M059J (cell line): ENCODE measurements at regions not wholly inside any gene's neighbourhood (a gene's known extent, or its start where the extent isn't known, plus 50 kb on each side); places are given as distances from the start of the nearest gene placed in this dataset.
"Not testable (repeated sequence)": the region's sequence is repeated elsewhere in the genome, so short reads cannot be mapped to it uniquely, and the experiment has no call there.

ENCODE experiments used
- DNase-seq: peaks from one replicate; pipeline ENCODE4 v3.0.0-alpha.2; 2012; ENCODE audit warnings: low read depth

DNA sequence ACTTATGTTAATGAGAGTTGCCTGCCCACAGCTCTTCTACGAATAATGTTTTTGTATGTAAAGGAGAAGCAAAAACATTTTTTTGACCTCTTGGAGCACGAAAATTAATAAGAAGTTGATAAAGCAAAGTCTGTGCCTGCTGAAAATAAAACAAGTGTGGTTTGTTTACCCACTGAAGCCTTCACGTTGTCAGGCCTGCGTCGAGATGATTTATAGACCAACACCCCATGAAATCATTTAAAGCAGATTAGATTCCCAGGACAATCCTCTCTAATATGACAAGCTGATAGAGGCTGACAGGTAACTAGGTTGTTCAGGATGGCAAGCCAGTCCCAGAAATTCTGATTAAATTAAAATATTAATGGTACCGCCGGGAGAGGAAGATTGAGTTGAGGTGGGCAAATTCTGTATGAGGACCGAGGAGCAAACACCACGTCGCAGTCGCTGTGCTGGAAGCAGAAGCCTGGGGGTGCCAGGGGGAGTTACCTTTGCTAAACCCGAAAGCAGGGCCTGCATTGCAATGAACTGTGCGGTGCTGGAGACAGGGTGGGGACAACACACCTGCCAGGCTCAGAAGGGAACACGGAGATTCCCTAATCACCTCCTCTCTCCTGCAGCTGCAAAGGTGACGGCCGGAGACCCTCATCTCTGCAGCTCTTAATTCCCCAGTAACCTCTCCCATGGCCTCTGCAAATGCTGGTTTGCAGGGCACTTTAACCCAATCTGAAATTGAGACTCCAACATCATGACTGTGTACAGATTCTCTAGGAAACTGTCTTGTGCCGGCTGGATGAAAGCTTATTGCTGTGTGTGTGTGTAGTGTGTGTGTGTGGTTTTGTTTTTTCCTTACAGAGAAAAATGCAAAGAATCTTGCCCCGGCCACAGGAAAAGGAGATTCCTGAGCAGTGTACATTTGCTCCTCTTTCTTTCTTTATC is 2805.9 kb downstream of the RPIA start:
- DNase-seq, result not testable (repeated sequence)

DNA sequence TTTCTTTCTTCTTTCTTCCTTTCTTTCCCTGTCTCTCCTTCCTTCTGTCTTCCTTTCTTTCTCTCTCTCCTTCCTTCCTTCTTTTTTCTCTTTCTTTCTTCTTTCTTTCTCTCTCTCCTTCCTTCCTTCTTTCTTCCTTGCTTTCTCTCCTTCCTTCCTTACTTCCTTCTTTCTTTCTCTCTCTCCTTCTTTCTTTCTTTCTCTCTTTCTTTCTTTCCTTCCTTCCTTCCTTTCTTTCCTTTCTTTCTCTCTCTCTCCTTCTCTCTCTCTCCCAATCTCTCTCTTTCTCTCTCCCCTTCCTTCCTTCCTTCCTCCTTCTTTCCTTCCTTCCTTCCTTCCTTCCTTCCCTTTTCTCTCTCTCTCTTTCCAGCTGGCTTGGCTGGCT is 2806.6 kb downstream of the RPIA start:
- DNase-seq, result not testable (repeated sequence)

DNA sequence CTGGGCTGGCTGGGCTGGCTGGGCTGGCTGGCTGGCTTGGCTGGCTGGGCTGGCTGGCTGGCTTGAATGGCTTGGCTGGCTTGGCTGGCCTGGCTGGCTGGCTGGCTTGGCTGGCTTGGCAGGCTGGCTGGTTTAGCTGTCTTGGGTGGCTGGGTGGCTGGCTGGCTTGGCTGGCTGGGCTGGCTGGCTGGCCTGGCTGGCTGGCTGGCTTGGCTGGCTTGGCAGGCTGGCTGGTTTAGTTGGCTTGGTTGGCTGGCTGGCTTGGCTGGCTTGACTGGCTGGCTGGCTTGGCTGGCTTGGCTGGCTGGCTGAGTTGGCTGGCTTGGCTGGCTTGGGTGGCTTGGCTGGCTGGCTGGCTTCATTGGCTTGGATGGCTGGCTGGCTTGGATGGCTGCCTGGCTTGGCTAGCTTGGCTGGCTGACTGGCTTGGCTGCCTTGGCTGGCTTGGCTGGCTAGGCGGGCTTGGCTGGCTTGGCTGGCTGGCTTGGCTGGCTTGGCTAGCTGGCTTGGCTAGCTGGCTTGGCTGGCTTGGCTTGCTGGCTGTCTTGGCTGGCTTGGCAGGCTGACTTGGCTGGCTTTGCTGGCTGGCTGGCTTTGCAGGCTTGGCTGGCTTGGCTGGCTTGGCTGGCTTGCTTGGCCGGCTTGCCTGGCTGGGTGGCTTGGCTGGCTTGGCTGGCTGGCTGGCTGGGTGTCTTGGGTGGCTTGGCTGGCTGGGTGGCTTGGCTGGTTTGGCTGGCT is 2807.2 kb downstream of the RPIA start:
- not testable (repeated sequence) for DNase-seq

DNA sequence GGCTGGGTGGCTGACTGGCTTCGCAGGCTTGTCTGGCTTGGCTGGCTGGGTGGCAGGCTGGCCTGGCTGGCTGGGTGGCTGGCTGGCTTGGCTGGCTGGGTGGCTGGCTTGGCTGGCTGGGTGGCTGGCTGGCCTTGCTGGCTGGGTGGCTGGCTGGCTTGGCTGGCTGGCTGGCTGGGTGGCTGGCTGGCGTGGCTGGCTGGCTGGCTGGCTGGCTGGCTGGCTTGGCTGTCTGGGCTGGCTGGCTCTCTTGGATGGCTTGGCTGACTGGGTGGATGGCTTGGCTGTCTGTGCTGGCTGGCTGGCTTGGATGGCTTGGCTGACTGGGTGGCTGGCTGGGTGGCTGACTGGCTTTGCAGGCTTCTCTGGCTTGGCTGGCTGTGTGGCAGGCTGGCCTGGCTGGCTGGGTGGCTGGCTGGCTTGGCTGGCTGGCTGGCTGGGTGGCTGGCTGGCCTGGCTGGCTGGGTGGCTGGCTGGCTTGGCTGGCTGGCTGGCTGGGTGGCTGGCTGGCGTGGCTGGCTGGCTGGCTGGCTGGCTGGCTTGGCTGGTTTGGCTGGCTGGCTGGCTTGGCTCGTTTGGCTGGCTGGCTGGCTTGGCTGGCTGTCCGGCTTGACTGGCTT is 2808.1 kb downstream of the RPIA start:
- not testable (repeated sequence) for DNase-seq

DNA sequence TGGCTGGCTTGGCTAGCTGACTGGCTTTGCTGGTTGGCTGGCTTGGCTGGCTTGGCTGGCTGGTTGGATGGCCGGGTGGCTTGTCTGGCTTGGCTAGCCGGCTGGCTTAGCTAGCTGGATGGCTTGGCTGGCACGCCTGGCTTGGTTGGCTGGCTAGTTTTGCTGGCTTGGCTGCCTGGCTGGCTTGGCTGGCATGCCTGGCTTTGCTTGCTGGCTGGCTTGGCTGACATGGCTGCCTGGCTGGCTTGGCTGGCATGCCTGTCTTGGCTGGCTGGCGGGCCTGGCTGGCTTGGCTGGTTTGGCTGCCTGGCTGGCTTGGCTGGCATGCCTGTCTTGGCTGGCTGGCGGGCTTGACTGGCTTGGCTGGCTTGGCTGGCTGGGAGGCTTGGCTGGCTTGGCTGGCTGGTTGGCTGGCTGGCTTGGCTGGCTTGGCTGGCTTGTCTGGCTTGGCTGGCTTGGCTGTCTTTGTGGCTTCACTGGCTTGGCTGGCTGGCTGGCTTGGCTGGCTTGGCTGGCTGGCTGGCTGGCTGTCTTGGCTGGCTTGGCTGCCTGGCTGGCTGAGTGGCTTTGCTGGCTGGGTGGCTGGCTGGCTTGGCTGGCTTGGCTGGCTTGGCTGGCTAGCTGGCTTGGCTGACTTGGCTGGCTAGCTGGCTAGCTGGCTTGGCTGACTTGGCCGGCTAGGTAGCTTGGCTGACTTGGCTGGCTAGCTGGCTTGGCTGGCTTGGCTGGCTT is 2808.9 kb downstream of the RPIA start:
- DNase-seq, result not testable (repeated sequence)

DNA sequence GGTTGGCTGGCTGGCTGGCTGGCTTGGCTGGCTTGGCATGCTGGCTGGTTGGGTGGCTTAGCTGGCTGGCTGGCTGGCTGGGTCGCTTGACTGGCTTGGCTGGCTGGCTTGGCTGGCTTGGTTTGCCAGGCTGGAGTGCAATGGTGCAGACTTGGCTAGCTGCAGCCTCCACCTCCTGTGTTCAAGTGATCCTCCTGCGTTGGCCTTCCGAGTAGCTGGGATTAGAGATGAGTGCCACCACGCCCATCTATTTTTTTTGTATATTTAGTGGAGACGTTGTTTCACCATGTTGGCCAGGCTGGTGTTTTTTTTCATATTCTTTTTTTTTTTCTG is 2809.5 kb downstream of the RPIA start:
- DNase-seq, result not testable (repeated sequence)

DNA sequence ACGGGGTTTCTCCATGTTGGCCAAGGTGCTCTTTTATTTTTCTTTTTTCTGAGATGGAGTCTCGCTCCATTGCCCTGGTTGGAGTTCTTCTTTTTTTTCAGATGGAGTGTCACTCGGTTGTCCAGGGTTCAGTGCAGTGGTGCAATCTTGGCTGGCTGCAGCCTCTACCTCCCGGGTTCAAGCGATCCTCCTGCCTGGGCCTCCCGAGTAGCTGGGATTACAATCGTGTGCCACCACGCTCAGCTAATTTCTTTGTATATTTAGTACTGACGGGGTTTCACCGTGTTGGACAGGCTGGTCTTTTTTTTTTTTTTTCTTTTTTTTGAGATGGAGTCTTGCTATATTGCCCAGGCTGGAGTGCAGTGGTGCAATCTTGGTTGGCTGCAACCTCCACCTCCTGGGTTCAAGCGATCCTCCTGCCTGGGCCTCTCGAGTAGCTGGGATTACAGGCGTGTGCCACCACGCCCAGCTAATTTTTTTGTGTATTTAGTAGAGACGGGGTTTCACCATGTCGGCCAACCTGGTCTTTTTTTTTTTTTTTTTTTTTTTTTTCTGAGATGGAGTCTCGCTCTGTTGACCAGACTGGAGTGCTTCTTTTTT is 2810.1 kb downstream of the RPIA start:
- not testable (repeated sequence) for DNase-seq

DNA sequence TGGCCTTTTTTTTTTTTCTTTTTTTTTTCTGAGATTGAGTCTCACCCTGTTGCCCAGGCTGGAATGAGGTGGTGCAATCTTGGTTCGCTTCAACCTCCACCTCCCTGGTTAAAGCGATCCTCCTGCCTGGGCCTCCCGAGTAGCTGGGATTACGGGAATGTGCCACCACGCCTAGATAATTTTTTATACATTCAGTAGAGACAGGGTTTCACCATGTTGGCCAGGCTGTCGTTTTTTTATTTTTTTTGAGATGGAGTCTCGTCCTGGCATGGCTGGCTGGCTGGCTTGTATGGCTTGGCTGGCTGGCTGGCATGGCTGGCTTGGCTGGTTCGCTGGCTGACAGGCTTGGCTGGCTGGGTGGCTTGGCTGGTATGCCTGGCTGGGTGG is 2812.1 kb downstream of the RPIA start:
- DNase-seq, result not testable (repeated sequence)

DNA sequence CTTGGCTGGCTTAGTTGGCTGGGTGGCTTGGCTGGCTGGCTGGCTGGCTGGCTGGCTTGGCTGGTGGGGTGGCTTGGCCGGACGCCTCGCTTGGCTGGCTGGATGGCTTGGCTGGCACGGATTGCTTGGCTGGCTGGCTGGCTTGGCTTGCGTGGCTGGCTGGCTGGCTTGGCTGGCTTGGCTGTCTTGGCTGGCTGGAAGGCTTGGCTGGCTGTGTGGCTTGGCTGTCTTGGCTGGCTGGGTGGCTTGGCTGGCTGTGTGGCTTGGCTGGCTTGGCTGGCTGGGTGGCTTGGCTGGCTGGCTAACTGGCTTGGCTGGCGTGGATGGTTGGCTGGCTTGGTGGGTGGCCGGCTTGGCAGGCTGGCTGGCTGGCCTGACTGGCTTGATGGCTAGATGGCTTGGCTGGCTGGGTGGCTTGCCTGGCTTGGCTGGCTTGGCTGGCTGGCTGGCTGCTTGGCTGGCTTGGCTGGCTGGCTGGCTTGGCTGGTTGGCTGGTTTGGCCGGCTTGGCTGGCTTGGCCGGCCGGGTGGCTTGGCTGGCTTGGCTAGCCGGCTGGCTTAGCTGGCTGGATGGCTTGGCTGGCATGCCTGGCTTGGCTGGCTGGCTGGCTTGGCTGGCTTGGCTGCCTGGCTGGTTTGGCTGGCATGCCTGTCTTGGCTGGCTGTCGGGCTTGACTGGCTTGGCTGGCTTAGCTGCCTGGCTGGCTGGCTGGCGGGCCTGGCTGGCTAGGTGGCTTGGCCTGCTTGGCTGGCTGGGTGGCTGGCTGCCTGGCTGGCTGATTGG is 2812.7 kb downstream of the RPIA start:
- not testable (repeated sequence) for DNase-seq

DNA sequence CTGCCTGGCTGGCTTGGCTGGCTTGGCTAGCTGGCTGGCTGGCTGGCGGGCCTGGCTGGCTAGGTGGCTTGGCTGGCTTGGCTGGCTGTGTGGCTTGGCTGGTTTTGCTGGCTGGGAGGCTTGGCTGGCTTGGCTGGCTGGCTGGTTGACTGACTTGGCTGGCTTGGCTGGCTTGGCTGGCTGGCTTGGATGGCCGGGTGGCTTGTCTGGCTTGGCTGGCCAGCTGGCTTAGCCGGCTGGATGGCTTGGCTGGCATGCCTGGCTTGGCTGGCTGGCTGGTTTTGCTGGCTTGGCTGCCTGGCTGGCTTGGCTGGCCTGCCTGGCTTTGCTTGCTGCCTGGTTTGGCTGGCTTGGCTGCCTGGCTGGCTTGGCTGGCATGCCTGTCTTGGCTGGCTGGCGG is 2817.3 kb downstream of the RPIA start:
- not testable (repeated sequence) for DNase-seq

DNA sequence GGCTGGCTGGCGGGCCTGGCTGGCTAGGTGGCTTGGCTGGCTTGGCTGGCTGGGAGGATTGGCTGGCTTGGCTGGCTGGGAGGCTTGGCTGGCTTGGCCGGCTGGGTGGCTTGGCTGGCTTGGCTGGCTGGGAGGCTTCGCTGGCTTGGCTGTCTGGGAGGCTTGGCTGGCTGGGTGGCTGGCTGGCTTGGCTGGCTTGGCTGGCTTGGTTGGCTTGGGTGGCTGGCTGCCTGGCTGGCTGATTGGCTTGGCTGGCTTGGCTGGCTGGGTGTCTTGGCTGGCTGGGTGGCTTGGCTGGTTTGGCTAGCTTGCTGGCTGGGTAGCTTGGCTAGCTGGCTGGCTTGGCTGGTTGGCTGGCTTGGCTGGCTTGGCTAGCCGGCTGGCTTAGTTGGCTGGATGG is 2817.8 kb downstream of the RPIA start:
- not testable (repeated sequence) for DNase-seq

DNA sequence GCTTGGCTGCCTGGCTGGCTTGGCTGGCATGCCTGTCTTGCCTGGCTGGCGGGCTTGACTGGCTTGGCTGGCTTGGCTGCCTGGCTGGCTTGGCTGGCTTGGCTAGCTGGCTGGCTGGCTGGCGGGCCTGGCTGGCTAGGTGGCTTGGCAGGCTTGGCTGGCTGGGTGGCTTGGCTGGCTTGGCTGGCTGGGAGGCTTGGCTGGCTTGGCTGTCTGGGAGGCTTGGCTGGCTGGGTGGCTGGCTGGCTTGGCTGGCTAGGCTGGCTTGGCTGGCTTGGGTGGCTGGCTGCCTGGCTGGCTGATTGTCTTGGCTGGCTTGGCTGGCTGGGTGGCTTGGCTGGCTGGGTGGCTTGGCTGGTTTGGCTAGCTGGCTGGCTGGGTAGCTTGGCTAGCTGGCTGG is 2819.7 kb downstream of the RPIA start:
- not testable (repeated sequence) for DNase-seq

DNA sequence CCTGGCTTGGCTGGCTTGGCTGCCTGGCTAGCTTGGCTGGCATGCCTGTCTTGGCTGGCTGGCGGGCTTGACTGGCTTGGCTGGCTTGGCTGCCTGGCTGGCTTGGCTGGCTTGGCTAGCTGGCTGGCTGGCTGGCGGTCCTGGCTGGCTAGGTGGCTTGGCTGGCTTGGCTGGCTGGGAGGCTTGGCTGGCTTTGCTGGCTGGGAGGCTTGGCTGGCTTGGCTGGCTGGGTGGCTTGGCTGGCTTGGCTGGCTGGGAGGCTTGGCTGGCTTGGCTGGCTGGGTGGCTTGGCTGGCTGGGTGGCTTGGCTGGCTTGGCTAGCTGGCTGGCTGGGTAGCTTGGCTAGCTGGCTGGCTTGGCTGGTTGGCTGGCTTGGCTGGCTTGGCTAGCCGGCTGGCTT is 2824.5 kb downstream of the RPIA start:
- DNase-seq, result not testable (repeated sequence)

DNA sequence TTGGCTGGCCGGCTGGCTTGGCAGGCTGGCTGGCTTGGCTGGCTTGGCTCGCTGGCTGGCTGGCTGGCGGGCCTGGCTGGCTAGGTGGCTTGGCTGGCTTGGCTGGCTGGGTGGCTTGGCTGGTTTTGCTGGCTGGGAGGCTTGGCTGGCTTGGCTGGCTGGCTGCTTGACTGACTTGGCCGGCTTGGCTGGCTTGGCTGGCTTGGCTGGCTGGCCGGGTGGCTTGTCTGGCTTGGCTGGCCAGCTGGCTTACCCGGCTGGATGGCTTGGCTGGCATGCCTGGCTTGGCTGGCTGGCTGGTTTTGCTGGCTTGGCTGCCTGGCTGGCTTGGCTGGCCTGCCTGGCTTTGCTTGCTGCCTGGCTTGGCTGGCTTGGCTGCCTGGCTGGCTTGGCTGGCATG is 2825.2 kb downstream of the RPIA start:
- DNase-seq, result not testable (repeated sequence)

DNA sequence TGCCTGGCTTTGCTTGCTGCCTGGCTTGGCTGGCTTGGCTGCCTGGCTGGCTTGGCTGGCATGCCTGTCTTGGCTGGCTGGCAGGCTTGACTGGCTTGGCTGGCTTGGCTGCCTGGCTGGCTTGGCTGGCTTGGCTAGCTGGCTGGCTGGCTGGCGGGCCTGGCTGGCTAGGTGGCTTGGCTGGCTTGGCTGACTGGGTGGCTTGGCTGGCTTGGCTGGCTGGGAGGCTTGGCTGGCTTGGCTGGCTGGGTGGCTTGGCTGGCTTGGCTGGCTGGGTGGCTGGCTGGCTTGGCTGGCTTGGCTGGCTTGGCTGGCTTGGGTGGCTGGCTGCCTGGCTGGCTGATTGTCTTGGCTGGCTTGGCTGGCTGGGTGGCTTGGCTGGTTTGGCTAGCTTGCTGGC is 2826.4 kb downstream of the RPIA start:
- DNase-seq, result not testable (repeated sequence)

DNA sequence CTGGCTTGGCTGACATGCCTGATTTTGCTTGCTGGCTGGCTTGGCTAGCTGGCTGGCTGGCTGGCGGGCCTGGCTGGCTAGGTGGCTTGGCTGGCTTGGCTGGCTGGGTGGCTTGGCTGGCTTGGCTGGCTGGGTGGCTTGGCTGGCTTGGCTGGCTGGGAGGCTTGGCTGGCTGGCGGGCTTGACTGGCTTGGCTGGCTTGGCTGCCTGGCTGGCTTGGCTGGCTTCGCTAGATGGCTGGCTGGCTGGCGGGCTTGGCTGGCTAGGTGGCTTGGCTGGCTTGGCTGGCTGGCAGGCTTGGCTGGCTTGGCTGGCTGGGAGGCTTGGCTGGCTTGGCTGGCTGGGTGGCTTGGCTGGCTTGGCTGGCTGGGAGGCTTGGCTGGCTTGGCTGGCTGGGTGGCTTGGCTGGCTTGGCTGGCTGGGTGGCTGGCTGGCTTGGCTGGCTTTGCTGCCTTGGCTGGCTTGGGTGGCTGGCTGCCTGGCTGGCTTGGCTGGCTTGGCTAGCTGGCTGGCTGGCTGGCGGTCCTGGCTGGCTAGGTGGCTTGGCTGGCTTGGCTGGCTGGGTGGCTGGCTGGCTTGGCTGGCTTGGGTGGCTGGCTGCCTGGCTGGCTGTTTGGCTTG is 2827.0 kb downstream of the RPIA start:
- DNase-seq, result not testable (repeated sequence)

DNA sequence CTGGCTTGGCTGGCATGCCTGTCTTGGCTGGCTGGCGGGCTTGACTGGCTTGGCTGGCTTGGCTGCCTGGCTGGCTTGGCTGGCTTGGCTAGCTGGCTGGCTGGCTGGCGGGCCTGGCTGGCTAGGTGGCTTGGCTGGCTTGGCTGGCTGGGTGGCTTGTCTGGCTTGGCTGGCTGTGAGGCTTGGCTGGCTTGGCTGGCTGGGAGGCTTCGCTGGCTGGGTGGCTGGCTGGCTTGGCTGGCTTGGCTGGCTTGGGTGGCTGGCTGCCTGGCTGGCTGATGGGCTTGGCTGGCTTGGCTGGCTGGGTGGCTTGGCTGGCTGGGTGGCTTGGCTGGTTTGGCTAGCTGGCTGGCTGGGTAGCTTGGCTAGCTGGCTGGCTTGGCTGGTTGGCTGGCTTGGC is 2827.9 kb downstream of the RPIA start:
- not testable (repeated sequence) for DNase-seq

DNA sequence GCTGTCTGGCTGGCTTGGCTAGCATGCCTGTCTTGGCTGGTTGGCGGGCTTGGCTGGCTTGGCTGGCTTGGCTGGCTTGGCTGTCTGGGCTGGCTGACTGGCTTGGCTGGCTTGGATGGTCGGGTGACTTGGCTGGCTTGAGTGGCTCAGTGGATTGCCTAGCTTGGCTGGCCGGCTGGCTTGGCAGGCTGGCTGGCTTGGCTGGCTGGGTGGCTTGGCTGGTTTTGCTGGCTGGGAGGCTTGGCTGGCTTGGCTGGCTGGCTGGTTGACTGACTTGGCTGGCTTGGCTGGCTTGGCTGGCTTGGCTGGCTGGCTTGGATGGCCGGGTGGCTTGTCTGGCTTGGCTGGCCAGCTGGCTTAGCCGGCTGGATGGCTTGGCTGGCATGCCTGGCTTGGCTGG is 2828.4 kb downstream of the RPIA start:
- not testable (repeated sequence) for DNase-seq

DNA sequence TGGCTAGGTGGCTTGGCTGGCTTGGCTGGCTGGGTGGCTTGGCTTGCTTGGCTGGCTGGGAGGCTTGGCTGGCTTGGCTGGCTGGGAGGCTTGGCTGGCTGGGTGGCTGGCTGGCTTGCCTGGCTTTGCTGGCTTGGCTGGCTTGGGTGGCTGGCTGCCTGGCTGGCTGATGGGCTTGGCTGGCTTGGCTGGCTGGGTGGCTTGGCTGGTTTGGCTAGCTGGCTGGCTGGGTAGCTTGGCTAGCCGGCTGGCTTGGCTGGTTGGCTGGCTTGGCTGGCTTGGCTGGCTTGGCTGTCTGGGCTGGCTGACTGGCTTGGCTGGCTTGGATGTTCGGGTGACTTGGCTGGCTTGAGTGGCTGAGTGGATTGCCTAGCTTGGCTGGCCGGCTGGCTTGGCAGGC is 2829.1 kb downstream of the RPIA start:
- not testable (repeated sequence) for DNase-seq

DNA sequence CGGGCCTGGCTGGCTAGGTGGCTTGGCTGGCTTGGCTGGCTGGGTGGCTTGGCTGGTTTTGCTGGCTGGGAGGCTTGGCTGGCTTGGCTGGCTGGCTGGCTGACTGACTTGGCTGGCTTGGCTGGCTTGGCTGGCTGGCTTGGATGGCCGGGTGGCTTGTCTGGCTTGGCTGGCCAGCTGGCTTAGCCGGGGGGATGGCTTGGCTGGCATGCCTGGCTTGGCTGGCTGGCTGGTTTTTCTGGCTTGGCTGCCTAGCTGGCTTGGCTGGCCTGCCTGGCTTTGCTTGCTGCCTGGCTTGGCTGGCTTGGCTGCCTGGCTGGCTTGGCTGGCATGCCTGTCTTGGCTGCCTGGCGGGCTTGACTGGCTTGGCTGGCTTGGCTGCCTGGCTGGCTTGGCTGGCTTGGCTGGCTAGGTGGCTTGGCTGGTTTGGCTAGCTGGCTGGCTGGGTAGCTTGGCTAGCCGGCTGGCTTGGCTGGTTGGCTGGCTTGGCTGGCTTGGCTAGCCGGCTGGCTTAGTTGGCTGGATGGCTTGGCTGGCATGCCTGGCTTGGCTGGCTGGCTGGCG is 2829.6 kb downstream of the RPIA start:
- not testable (repeated sequence) for DNase-seq
